ENCODE measurements at regions not wholly inside any gene's neighbourhood (a gene's known extent, or its start where the extent isn't known, plus 50 kb on each side); places are given as distances from the start of the nearest gene placed in this dataset.

DNA sequence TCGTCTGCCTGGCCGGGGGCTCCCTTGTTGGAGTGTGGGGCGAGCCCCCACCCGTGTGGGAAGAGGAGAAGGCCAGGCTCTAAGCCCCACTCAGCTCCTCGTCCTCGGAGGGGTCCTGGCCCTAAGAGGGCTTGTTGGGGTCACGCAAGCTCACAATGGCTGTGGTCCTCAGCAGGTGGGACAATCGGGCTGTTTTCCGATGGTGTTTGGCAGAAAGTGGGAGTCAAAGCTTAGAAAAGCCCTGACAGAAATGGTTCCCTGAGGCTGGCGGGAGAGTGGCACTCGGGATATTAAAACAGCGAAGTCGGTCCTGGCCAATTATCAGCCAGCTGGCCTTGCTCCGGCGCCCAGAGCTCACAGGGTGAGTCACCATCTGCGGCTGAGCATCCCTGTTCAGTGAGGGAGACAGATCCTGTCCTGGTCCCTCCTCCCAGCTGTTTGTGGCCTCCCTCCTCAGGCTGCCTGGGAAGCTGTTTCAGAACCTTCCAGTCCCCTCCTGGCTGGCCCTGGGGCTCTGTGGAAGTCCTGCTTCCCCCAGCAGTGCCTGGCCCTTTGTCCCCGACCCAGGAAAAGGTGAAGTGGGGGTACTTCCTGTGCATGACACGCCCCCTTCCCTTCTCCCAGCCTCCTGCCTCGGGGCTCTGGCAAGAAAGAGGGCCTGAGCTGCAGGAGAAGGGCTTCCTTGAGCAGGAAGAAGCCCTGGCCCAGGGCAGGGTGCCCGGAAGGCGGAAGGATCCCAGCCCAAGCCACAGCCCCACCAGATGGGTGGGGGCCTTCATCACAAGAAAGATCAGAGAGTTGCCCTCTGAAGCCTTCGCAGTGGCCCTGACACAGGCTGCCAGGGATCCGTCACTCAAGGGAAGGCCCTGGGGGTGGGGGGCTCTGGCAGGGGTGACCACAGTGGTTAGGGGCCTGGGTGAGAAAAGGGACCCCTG is 53.6 kb upstream of the BHLHE23 start:
- H3K27ac ChIP-seq (ENCODE audit: low read length): no peak overlapping the region
- WGBS (ENCODE audit: insufficient coverage, insufficient read length): no CpG with 5 or more reads among the region's 23 CpGs
- H3K27me3 ChIP-seq (ENCODE audit: control insufficient read depth, insufficient read depth, low read length): no peaks in the 10 kb centered on the region
- H3K9me3 ChIP-seq (ENCODE audit: control insufficient read depth, insufficient read depth, low read length): no peaks in the 10 kb centered on the region
- no peak for DNase-seq (ENCODE audit: low read depth, low spot score)
- H3K36me3 ChIP-seq (ENCODE audit: control insufficient read depth, insufficient read depth, low read length): no peaks in the 10 kb centered on the region
- H3K4me3 ChIP-seq (ENCODE audit: low read length): no peak overlapping the region
- no peaks in the 10 kb centered on the region for H3K4me1 ChIP-seq (ENCODE audit: control insufficient read depth, insufficient read depth, low read length)

DNA sequence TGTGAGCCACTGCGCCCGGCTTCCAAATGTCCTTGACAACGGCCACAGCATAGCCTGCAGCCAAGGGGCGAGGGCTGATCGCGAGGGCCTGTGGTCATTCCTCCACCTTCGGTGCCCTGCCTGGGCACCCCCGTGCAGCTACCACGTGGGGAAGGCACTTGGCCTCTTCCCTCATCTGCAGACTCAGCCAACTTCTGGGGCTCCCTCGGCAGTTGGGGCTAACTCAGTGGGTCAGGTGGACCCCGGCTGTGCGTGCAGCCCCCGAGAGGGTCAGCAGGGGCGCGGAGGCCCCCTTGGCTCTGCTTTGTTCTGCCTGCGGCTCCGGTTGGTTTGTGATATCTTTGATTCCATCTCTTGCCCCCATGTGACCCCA is 52.9 kb upstream of the BHLHE23 start:
- Histone ChIP-seq H3K36me3 (ENCODE audit: control insufficient read depth, insufficient read depth, low read length) (no peaks in the 10 kb centered on the region), H3K4me3 (ENCODE audit: low read length) (no peak overlapping the region), H3K27ac (ENCODE audit: low read length) (no peak overlapping the region), H3K4me1 (ENCODE audit: control insufficient read depth, insufficient read depth, low read length) (no peaks in the 10 kb centered on the region), H3K27me3 (ENCODE audit: control insufficient read depth, insufficient read depth, low read length) (no peaks in the 10 kb centered on the region), H3K9me3 (ENCODE audit: control insufficient read depth, insufficient read depth, low read length) (no peaks in the 10 kb centered on the region)
- WGBS (ENCODE audit: insufficient coverage, insufficient read length): no CpG with 5 or more reads among the region's 17 CpGs
- no peak for DNase-seq (ENCODE audit: low read depth, low spot score)

- WGBS (ENCODE audit: insufficient coverage, insufficient read length): no CpG with 5 or more reads among the region's 12 CpGs
- H3K4me1 ChIP-seq (ENCODE audit: control insufficient read depth, insufficient read depth, low read length): no peaks in the 10 kb centered on the region
- H3K27me3 ChIP-seq (ENCODE audit: control insufficient read depth, insufficient read depth, low read length): no peaks in the 10 kb centered on the region
- no peaks in the 10 kb centered on the region for H3K36me3 ChIP-seq (ENCODE audit: control insufficient read depth, insufficient read depth, low read length)
- H3K9me3 ChIP-seq (ENCODE audit: control insufficient read depth, insufficient read depth, low read length): no peaks in the 10 kb centered on the region
- no peak overlapping the region for H3K27ac ChIP-seq (ENCODE audit: low read length)
- no peak for DNase-seq (ENCODE audit: low read depth, low spot score)
- H3K4me3 ChIP-seq (ENCODE audit: low read length): no peak overlapping the region
These were observed 52.1 kb upstream of the BHLHE23 start for GRCh38 chr20:63058696-63059335.

- H3K9me3 ChIP-seq (ENCODE audit: control insufficient read depth, insufficient read depth, low read length): no peaks in the 10 kb centered on the region
- H3K27ac ChIP-seq (ENCODE audit: low read length): no peak overlapping the region
- WGBS (ENCODE audit: insufficient coverage, insufficient read length): 100% methylated on average over 3 of the region's 3 CpGs
- no peaks in the 10 kb centered on the region for H3K27me3 ChIP-seq (ENCODE audit: control insufficient read depth, insufficient read depth, low read length)
- no peak overlapping the region for H3K4me3 ChIP-seq (ENCODE audit: low read length)
- DNase-seq (ENCODE audit: low read depth, low spot score): no peak
- no peaks in the 10 kb centered on the region; the same call in 1 of the 2 replicates for H3K4me1 ChIP-seq (ENCODE audit: control insufficient read depth, insufficient read depth, low read length)
- no peaks in the 10 kb centered on the region for H3K36me3 ChIP-seq (ENCODE audit: control insufficient read depth, insufficient read depth, low read length)
These were observed 50.7 kb upstream of the BHLHE23 start for GRCh38 chr20:63057171-63058117.

DNA sequence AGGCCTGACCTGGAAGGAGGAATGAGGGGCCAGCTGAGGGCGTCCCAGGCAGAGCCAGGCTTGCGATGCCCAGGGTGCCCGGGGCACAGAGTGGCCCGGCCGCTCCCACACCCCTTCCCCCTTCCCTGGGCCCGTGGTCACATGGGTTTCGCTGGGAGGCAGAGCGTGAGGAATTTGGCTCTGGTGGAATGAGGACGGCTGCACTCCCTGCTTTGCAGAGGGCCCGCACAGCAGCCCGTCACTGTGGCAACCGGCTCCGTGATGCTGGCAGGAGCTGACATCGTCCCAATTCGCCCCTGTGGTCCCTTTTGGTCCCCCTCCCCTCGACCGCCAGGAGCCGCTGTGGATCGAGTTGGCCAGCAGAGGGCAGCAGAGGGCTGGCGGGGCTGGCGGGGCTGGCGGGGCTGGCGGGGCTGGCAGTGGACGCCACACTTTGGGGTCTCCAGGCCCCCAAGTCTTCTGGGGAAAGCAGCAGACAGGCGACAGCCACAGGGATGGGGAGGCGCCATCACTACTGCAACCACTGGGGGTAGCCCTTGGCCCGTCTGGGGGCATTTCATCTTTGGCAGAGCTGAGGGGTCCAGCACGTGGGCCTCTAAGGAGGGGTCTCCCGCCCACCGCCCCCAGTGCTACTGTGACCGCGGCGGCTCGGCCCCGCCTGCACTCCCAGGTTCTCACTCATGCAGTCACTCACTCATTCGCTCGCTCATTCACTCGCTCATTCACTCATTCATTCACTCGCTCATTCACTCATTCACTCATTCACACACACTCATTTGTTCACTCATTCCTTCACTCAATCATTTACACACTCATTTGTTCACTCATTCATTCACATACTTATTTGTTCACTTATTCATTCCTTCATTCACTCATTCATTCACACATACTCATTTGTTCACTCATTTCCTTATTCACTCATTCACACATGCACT is 49.7 kb upstream of the BHLHE23 start:
- Histone ChIP-seq H3K4me3 (ENCODE audit: low read length) (0 out of 2 replicates have a peak overlapping the region, but pooled peaks have one; percentile 5), H3K27ac (ENCODE audit: low read length) (no peak overlapping the region), H3K4me1 (ENCODE audit: control insufficient read depth, insufficient read depth, low read length) (no peaks in the 10 kb centered on the region; the same call in 1 of the 2 replicates), H3K9me3 (ENCODE audit: control insufficient read depth, insufficient read depth, low read length) (no peaks in the 10 kb centered on the region), H3K36me3 (ENCODE audit: control insufficient read depth, insufficient read depth, low read length) (no peaks in the 10 kb centered on the region), H3K27me3 (ENCODE audit: control insufficient read depth, insufficient read depth, low read length) (no peaks in the 10 kb centered on the region)
- DNase-seq (ENCODE audit: low read depth, low spot score): no peak
- WGBS (ENCODE audit: insufficient coverage, insufficient read length): 100% methylated on average over 2 of the region's 39 CpGs
